Upper lobe of left lung (tissue), 4 donors: ENCODE measurements at regions not wholly inside any gene's neighbourhood (a gene's known extent, or its start where the extent isn't known, plus 50 kb on each side); places are given as distances from the start of the nearest gene placed in this dataset.

Source experiments
- EP300 ChIP-seq, 4 donors: sonication (generic); formaldehyde crosslinking; IDR thresholded peaks; one replicate each; pipeline ENCODE4 v1.5.1; 2017; ENCODE audit warnings: antibody characterized with exemption in 4 of 4, control low read depth in 2 of 4
- POLR2A ChIP-seq, 4 donors: fragments of 450-650 bp; IDR thresholded peaks; one replicate each; pipeline ENCODE4 v1.5.1; 2016 to 2017; ENCODE audit warnings: antibody characterized with exemption in 4 of 4, mild to moderate bottlenecking in 2 of 4
- POLR2AphosphoS5 ChIP-seq, 2 donors: sonication (generic); formaldehyde crosslinking; IDR thresholded peaks; one replicate each; pipeline ENCODE4 v1.5.1; 2017; ENCODE audit warnings: antibody characterized with exemption in 2 of 2
- TF ChIP-seq, protein P1 (sequence below), 6 experiments: fragments of 450-650 bp in 4 of 6; fragments of 200-600 bp in 2 of 6; sonication (generic) in 2 of 6; IDR thresholded peaks; one replicate each; pipeline ENCODE4 v1.5.1; 2016 to 2019; ENCODE audit warnings: antibody characterized with exemption in 6 of 6

DNA sequence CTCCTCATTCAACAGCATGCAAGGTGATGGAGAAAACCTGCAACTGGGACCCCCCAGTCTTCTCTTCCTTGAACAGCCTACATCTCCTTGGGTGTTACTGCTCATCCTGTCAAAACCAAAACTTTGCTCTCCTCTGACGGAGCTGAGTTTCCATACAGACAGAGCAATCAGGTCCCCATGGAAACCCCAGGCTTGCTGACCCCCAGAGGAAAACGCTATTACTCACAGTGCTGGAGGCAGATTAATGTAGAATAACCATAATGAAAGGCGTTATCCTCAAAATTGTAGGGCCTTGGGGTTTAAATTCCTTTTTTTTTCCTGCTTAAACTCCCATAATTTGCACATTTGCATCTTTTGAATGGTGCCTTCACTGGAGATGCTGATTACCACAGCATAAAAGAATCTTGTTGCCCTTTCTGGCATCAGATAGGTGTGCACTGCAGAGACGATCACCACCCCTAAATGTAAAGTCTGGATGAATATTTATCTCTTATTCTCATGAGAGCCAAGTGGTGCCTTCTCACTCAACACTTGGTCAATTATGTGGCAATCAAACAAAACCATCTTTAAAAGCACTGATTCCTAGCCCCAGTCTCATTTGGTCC is 126.3 kb downstream of the MSX2 start:
- TF ChIP-seq POLR2AphosphoS5 (IDR thresholded peaks at IDR 0.05) (no peak), POLR2A (IDR thresholded peaks at IDR 0.05) (no peak), EP300 (IDR thresholded peaks at IDR 0.05) (no peak)
- TF ChIP-seq, protein P1, sequence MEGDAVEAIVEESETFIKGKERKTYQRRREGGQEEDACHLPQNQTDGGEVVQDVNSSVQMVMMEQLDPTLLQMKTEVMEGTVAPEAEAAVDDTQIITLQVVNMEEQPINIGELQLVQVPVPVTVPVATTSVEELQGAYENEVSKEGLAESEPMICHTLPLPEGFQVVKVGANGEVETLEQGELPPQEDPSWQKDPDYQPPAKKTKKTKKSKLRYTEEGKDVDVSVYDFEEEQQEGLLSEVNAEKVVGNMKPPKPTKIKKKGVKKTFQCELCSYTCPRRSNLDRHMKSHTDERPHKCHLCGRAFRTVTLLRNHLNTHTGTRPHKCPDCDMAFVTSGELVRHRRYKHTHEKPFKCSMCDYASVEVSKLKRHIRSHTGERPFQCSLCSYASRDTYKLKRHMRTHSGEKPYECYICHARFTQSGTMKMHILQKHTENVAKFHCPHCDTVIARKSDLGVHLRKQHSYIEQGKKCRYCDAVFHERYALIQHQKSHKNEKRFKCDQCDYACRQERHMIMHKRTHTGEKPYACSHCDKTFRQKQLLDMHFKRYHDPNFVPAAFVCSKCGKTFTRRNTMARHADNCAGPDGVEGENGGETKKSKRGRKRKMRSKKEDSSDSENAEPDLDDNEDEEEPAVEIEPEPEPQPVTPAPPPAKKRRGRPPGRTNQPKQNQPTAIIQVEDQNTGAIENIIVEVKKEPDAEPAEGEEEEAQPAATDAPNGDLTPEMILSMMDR (IDR thresholded peaks at IDR 0.05) = no peak
